Loucy (cell line): ENCODE measurements at regions not wholly inside any gene's neighbourhood (a gene's known extent, or its start where the extent isn't known, plus 50 kb on each side); places are given as distances from the start of the nearest gene placed in this dataset.

Experiments used
- CTCF ChIP-seq: fragments of 200-600 bp; sonication (generic); conservative IDR thresholded peaks from 2 replicates; pipeline ENCODE4 v1.5.1; 2014; ENCODE audit warnings: mild to moderate bottlenecking, antibody characterized with exemption, low read length
- EZH2phosphoT487 ChIP-seq: fragments of 200-600 bp; IDR thresholded peaks from 2 replicates; pipeline ENCODE4 v1.6.1; 2018; ENCODE audit warnings: antibody characterized with exemption, mild to moderate bottlenecking, moderate library complexity, borderline replicate concordance

- TF ChIP-seq CTCF (no peak), EZH2phosphoT487 (no peak)
Observed at GRCh38 chr3:89043406-89043932, 64.0 kb upstream of the EPHA3 start.
